SK-N-MC (cell line): ENCODE measurements at regions not wholly inside any gene's neighbourhood (a gene's known extent, or its start where the extent isn't known, plus 50 kb on each side); places are given as distances from the start of the nearest gene placed in this dataset.
"Not testable (repeated sequence)": the region's sequence is repeated elsewhere in the genome, so short reads cannot be mapped to it uniquely, and the experiment has no call there.

Experiments used
- DNase-seq: peaks from one replicate; pipeline ENCODE4 v3.0.0-alpha.2; 2011; ENCODE audit warnings: low read depth, low spot score
- H3K27ac ChIP-seq: fragments of 200-600 bp; sonication (generic); 2 replicates; pipeline ENCODE4 v1.5.1; 2016; ENCODE audit warnings: mixed run types
- H3K36me3 ChIP-seq: fragments of 200-600 bp; sonication (generic); 2 replicates; pipeline ENCODE4 v1.6.1; 2017; ENCODE audit warnings: antibody characterized with exemption, low read length, mixed read lengths; ENCODE audit not compliant: insufficient read depth
- H3K4me3 ChIP-seq: fragments of 200-600 bp; sonication (generic); 2 replicates; pipeline ENCODE4 v1.5.1; 2016
- H3K9ac ChIP-seq: fragments of 200-600 bp; sonication (generic); 2 replicates; pipeline ENCODE4 v1.8.0; 2017; ENCODE audit warnings: mixed run types, mixed read lengths; ENCODE audit not compliant: insufficient read length
- H3K9me3 ChIP-seq: fragments of 200-600 bp; sonication (generic); 2 replicates; pipeline ENCODE4 v1.6.1; 2017; ENCODE audit warnings: low read depth, mild to moderate bottlenecking, antibody characterized with exemption, low read length, moderate library complexity, mixed read lengths
- EZH2 ChIP-seq: fragments of 200-600 bp; sonication (generic); IDR thresholded peaks from one replicate; pipeline ENCODE4 v1.6.1; 2017; ENCODE audit warnings: antibody characterized with exemption
- FOXP2 ChIP-seq: optimal IDR thresholded peaks from 2 replicates; pipeline ENCODE3; 2011; ENCODE audit warnings: mild to moderate bottlenecking, moderate library complexity; ENCODE audit not compliant: insufficient read depth; ENCODE audit errors: extremely low read length, control extremely low read depth
- POLR2AphosphoS5 ChIP-seq: IDR thresholded peaks from 2 replicates; pipeline ENCODE4 v1.6.1; 2012; ENCODE audit warnings: mild to moderate bottlenecking, low read depth, low read length, borderline replicate concordance

- H3K27ac ChIP-seq: no peak overlapping the region
- H3K9ac ChIP-seq: peak overlapping the region; percentile 7
- peaks cover 2% of the 10 kb centered on the region; the same call in 1 of the 2 replicates for H3K36me3 ChIP-seq
- TF ChIP-seq POLR2AphosphoS5 (no peak), EZH2 (no peak), FOXP2 (no peak)
- H3K4me3 ChIP-seq: no peak overlapping the region
- no peaks in the 10 kb centered on the region for H3K9me3 ChIP-seq
- DNase-seq: no peak
Measured at GRCh38 chr9:85858056-85858750, 82.7 kb upstream of the NAA35 start.

- Histone ChIP-seq H3K27ac (no peak overlapping the region), H3K9me3 (no peaks in the 10 kb centered on the region), H3K36me3 (peaks cover 3% of the 10 kb centered on the region; the same call in 1 of the 2 replicates), H3K9ac (no peak overlapping the region), H3K4me3 (no peak overlapping the region)
- TF ChIP-seq POLR2AphosphoS5 (no peak), FOXP2 (no peak), EZH2 (no peak)
- DNase-seq: no peak
Measured at GRCh38 chr9:85859765-85860164, 81.2 kb upstream of the NAA35 start.

DNA sequence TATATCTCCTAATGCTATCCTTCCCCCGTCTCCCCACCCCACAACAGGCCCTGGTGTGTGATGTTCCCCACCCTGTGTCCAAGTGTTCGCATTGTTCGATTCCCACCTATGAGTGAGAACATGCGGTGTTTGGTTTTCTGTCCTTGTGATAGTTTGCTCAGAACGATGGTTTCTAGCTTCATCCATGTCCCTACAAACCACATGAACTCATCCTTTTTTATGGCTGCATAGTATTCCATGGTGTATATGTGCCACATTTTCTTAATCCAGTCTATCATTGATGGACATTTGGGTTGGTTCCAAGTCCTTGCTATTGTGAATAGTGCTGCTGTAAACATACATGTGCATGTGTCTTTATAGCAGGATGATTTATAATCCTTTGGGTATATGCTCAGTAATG is 79.1 kb upstream of the NAA35 start:
- H3K4me3 ChIP-seq, DNase-seq, H3K9ac ChIP-seq, H3K36me3 ChIP-seq, H3K27ac ChIP-seq, H3K9me3 ChIP-seq: not testable (repeated sequence)

DNA sequence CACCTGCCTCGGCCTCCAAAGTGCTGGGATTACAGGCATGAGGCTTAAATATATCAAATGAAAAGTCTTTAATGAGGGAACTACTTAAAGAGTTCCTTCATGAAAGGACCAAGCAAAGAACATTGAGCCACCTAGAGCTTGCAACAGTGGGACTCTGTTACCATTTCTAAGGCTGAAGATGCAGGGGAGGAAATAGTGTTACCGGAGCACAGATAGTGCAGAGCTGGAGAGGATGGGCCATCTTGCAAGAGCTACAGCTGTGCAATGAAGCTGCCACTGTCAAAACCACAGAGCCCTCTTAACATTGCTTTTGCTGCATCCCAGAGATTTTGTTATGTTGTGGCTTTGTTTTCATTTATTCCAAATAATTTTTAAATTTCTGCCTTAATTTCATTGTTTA is 77.1 kb upstream of the NAA35 start:
- no peak overlapping the region for H3K27ac ChIP-seq
- 0 out of 2 replicates have a peak, but pooled peaks cover 5% of the 10 kb centered on the region for H3K9me3 ChIP-seq
- TF ChIP-seq FOXP2 (no peak), POLR2AphosphoS5 (no peak), EZH2 (no peak)

GRCh38 chr9:85871008-85871407 is 69.9 kb upstream of the NAA35 start:
- Histone ChIP-seq H3K9ac (no peak overlapping the region), H3K36me3 (no peaks in the 10 kb centered on the region), H3K9me3 (0 out of 2 replicates have a peak, but pooled peaks cover 3% of the 10 kb centered on the region), H3K4me3 (peak overlapping the region; percentile 55; the same call in 1 of the 2 replicates), H3K27ac (peak overlapping the region; percentile 80; the same call in 1 of the 2 replicates)
- TF ChIP-seq EZH2 (no peak), FOXP2 (no peak), POLR2AphosphoS5 (no peak)
- DNase-seq: no peak

More for the DNA sequence above, 77.1 kb upstream of the NAA35 start:
- H3K9ac ChIP-seq: no peak overlapping the region
- H3K36me3 ChIP-seq: peaks cover 3% of the 10 kb centered on the region; the same call in 1 of the 2 replicates
- H3K4me3 ChIP-seq: no peak overlapping the region
- DNase-seq: no peak

GRCh38 chr9:85871683-85872082 is 69.3 kb upstream of the NAA35 start:
- H3K9me3 ChIP-seq, H3K36me3 ChIP-seq, H3K9ac ChIP-seq: not testable (repeated sequence)
- H3K4me3 ChIP-seq: peak overlapping the region; percentile 55
- DNase-seq: peak; percentile 75
- peak overlapping the region; percentile 80; the same call in 1 of the 2 replicates for H3K27ac ChIP-seq

DNA sequence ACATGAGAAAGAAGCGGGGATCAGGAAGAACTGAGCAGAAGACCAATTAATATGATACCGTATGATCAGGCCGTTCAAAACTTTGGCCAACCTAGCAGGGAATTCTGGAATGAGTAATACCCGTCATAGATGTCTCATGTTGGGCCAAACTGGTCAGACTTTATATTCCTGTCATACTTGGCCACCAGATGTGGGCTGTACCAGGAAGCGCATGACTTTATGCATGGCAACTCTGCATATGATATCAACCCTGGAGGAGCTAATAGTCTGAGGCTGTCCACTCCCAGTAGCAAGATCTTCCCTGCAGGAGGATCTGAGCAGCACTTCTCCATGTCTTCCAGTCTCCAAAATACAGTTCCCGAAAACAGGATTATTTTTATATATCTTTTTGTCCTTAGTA is 68.5 kb upstream of the NAA35 start:
- no peak for DNase-seq
- Histone ChIP-seq H3K36me3 (no peaks in the 10 kb centered on the region), H3K9ac (no peak overlapping the region), H3K9me3 (no peaks in the 10 kb centered on the region), H3K27ac (peak overlapping the region; percentile 80), H3K4me3 (peak overlapping the region; percentile 55)
- no peak for TF ChIP-seq POLR2AphosphoS5

- Histone ChIP-seq H3K27ac (peak overlapping the region; percentile 82), H3K9me3 (no peaks in the 10 kb centered on the region), H3K36me3 (no peaks in the 10 kb centered on the region), H3K4me3 (peak overlapping the region; percentile 53; the same call in 1 of the 2 replicates), H3K9ac (no peak overlapping the region)
- DNase-seq: peak; percentile 66
- no peak for TF ChIP-seq POLR2AphosphoS5
- TF ChIP-seq FOXP2: peak; percentile 16
Measured at GRCh38 chr9:85876628-85877027, 64.3 kb upstream of the NAA35 start.

- DNase-seq, H3K9ac ChIP-seq, H3K36me3 ChIP-seq, H3K4me3 ChIP-seq, H3K9me3 ChIP-seq, H3K27ac ChIP-seq: not testable (repeated sequence)
Measured at GRCh38 chr9:85878872-85879597, 61.9 kb upstream of the NAA35 start.

DNA sequence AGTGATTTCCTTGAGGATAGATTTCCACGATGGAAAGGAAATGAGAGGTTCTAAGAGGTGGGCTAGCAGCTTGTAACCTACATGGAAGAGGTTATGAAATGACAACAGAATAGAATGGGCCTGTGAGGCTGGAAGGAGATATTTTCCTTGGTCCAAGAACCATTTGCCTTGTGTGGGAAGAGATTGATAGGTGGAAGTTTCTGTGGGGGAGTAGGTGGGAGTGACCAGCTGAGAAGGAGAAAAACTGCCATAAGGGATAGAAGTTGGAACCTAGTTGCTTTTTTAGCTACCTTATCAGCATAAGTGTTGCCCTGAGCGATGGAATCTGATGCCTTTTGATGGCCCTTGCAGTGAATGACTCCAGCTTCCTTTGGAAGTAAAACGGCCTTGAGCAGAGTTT is 60.4 kb upstream of the NAA35 start:
- not testable (repeated sequence) for H3K9me3 ChIP-seq, H3K9ac ChIP-seq, DNase-seq, H3K4me3 ChIP-seq, H3K36me3 ChIP-seq, H3K27ac ChIP-seq
